Sigmoid colon (tissue), 6 donors: ENCODE measurements at regions not wholly inside any gene's neighbourhood (a gene's known extent, or its start where the extent isn't known, plus 50 kb on each side); places are given as distances from the start of the nearest gene placed in this dataset.

ENCODE experiments used
- DNase-seq: peaks from one replicate; pipeline ENCODE4 v3.0.0-alpha.2; 2019
- H3K27ac ChIP-seq, 4 donors: fragments of 200-600 bp; sonication (generic); one replicate each; pipeline ENCODE4 v1.5.1; 2016 to 2019; ENCODE audit warnings: mild to moderate bottlenecking in 1 of 4
- H3K27me3 ChIP-seq, 3 donors: fragments of 200-600 bp; sonication (generic); one replicate each; pipeline ENCODE4 v1.5.1; 2019; ENCODE audit warnings: mild to moderate bottlenecking in 1 of 3
- H3K36me3 ChIP-seq, 4 donors: fragments of 200-600 bp; sonication (generic); one replicate each; pipeline ENCODE4 v1.5.1; 2016 to 2019
- H3K4me1 ChIP-seq, 4 donors: fragments of 200-600 bp; sonication (generic); one replicate each; pipeline ENCODE4 v1.5.1; 2017 to 2019
- H3K4me3 ChIP-seq, 4 donors: fragments of 200-600 bp; sonication (generic); one replicate each; pipeline ENCODE4 v1.5.1; 2017 to 2019; ENCODE audit warnings: mild to moderate bottlenecking in 2 of 4, moderate library complexity in 1 of 4
- H3K9me3 ChIP-seq, 4 donors: fragments of 200-600 bp in 3 of 4; sonication (generic) in 3 of 4; one replicate each; pipeline versions ENCODE4 v1.5.1 to v1.6.1; 2013 to 2019
- EP300 ChIP-seq, 4 donors: sonication (generic); formaldehyde crosslinking; IDR thresholded peaks; one replicate each; pipeline ENCODE4 v1.6.1; 2017; ENCODE audit warnings: antibody characterized with exemption in 4 of 4
- POLR2A ChIP-seq, 2 donors: fragments of 450-650 bp; IDR thresholded peaks; one replicate each; pipeline ENCODE4 v1.6.1; 2016; ENCODE audit warnings: antibody characterized with exemption in 2 of 2, mild to moderate bottlenecking in 2 of 2, moderate library complexity in 2 of 2
- POLR2AphosphoS5 ChIP-seq, 4 donors: sonication (generic); formaldehyde crosslinking; IDR thresholded peaks; one replicate each; pipeline ENCODE4 v1.6.1; 2017; ENCODE audit warnings: antibody characterized with exemption in 4 of 4
- WGBS, 2 donors: extraction: QIAGEN DNeasy Blood & Tissue Kit; methylation state at CpG; one replicate each; pipeline ENCODE4 v1.1.7; 2013; 5-methylcytosine and 5-hydroxymethylcytosine counted together
- intact Hi-C: fragments of 100-400 bp; cut with DNase I; formaldehyde crosslinking; loops from one replicate; pipeline ENCODE4 v1.15.1; 2023
- TF ChIP-seq, protein P1 (sequence below), 4 experiments: fragments of 450-650 bp in 3 of 4; fragments of 200-600 bp in 1 of 4; IDR thresholded peaks; one replicate each; pipeline ENCODE4 v1.5.1; 2016 to 2019; ENCODE audit warnings: antibody characterized with exemption in 4 of 4, mild to moderate bottlenecking in 3 of 4, moderate library complexity in 2 of 4
- donor health status: healthy with polysubstance abuse.
- donor health status: healthy.

GRCh38 chr6:128723667-128724066, 159.3 kb upstream of the LAMA2 start:
- intact Hi-C loops: loop anchor here (10.0 kb wide), 1 partner anchor 651 kb away; no protein-coding TSS in a partner anchor
- H3K4me3 ChIP-seq: no peak overlapping the region
- H3K27me3 ChIP-seq: no peaks in the 10 kb centered on the region
- no peaks in the 10 kb centered on the region for H3K36me3 ChIP-seq
- WGBS, 2 donors: 44 to 75% methylated on average over 2 of the region's 2 CpGs
- H3K27ac ChIP-seq: no peak overlapping the region
- no peak for TF ChIP-seq POLR2A (IDR thresholded peaks at IDR 0.05)
- no peak for TF ChIP-seq POLR2AphosphoS5 (IDR thresholded peaks at IDR 0.05)
- no peak for TF ChIP-seq EP300 (IDR thresholded peaks at IDR 0.05)
- TF ChIP-seq, protein P1, sequence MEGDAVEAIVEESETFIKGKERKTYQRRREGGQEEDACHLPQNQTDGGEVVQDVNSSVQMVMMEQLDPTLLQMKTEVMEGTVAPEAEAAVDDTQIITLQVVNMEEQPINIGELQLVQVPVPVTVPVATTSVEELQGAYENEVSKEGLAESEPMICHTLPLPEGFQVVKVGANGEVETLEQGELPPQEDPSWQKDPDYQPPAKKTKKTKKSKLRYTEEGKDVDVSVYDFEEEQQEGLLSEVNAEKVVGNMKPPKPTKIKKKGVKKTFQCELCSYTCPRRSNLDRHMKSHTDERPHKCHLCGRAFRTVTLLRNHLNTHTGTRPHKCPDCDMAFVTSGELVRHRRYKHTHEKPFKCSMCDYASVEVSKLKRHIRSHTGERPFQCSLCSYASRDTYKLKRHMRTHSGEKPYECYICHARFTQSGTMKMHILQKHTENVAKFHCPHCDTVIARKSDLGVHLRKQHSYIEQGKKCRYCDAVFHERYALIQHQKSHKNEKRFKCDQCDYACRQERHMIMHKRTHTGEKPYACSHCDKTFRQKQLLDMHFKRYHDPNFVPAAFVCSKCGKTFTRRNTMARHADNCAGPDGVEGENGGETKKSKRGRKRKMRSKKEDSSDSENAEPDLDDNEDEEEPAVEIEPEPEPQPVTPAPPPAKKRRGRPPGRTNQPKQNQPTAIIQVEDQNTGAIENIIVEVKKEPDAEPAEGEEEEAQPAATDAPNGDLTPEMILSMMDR (IDR thresholded peaks at IDR 0.05): no peak
- no peaks in the 10 kb centered on the region for H3K4me1 ChIP-seq
- DNase-seq: no peak
- no peaks in the 10 kb centered on the region for H3K9me3 ChIP-seq

DNA sequence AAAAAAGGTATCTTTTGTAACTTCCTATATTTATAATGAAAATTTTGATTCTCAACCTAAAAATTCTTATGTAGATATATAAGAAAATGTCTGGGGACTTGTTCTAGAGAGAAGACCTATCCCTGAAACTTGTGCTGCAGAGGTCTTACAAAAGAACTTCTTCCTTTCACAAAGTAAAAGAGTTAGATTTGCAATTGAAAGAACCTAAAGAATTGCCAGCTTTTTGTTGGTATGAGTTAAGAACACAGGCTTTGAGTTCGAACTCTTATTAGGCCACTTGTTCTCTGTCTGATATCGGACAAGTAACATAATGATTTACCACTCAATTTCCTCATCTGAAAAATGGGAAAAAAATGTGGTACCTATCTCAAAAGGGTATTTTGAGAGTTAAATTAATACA, 162.0 kb upstream of the LAMA2 start:
- no peak overlapping the region for H3K27ac ChIP-seq
- intact Hi-C loops: loop anchor here (10.0 kb wide), 1 partner anchor 654 kb away; no protein-coding TSS in a partner anchor
- H3K4me3 ChIP-seq: no peak overlapping the region
- H3K27me3 ChIP-seq: no peaks in the 10 kb centered on the region
- no peaks in the 10 kb centered on the region for H3K9me3 ChIP-seq
- DNase-seq: no peak
- no peaks in the 10 kb centered on the region for H3K36me3 ChIP-seq
- WGBS, 2 donors: 78 to 91% methylated on average over 2 of the region's 2 CpGs
- TF ChIP-seq EP300 (IDR thresholded peaks at IDR 0.05) (no peak), POLR2A (IDR thresholded peaks at IDR 0.05) (no peak), POLR2AphosphoS5 (IDR thresholded peaks at IDR 0.05) (no peak)
- TF ChIP-seq, protein P1 (IDR thresholded peaks at IDR 0.05): no peak
- no peaks in the 10 kb centered on the region for H3K4me1 ChIP-seq

- H3K27me3 ChIP-seq: no peaks in the 10 kb centered on the region
- intact Hi-C loops: loop anchor here (10.0 kb wide), 1 partner anchor 655 kb away; no protein-coding TSS in a partner anchor
- 85 to 91% methylated on average over 3 of the region's 3 CpGs for WGBS, 2 donors
Measured at GRCh38 chr6:128719786-128720185, 163.2 kb upstream of the LAMA2 start.

DNA sequence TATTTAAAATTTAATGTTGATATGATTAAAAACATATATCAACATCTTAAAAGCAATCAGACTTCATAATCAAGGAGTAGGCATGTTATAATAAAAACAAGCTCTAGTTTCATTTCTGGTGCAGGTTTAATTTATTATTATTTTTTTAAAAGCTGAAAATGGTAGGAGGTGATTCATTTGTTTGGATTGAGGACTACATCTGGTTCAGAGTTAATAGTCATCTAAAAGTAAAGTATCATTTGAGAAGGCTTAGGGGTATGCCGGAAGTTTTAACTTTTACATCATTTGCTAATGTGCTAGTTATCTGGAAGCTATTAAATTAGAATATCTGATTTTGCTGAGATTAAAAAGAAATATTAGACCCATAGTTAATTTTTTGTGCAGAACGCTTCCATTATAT, 169.5 kb upstream of the LAMA2 start:
- DNase-seq: no peak
- H3K27ac ChIP-seq: no peak overlapping the region
- H3K27me3 ChIP-seq: no peaks in the 10 kb centered on the region
- peaks cover 0 to 9% (median 4%) of the 10 kb centered on the region in 4 donors for H3K4me1 ChIP-seq
- intact Hi-C loops: no loop called here
- 88 to 90% methylated on average over 2 of the region's 2 CpGs for WGBS, 2 donors
- no peak overlapping the region for H3K4me3 ChIP-seq
- no peaks in the 10 kb centered on the region for H3K9me3 ChIP-seq
- no peak for TF ChIP-seq EP300 (IDR thresholded peaks at IDR 0.05)
- no peak for TF ChIP-seq POLR2A (IDR thresholded peaks at IDR 0.05)
- TF ChIP-seq, protein P1 (IDR thresholded peaks at IDR 0.05): no peak
- no peak for TF ChIP-seq POLR2AphosphoS5 (IDR thresholded peaks at IDR 0.05)
- H3K36me3 ChIP-seq: no peaks in the 10 kb centered on the region

More at GRCh38 chr6:128719786-128720185, 163.2 kb upstream of the LAMA2 start:
- no peaks in the 10 kb centered on the region for H3K36me3 ChIP-seq
- DNase-seq: no peak
- TF ChIP-seq EP300 (IDR thresholded peaks at IDR 0.05) (no peak), POLR2AphosphoS5 (IDR thresholded peaks at IDR 0.05) (no peak), POLR2A (IDR thresholded peaks at IDR 0.05) (no peak)
- TF ChIP-seq, protein P1 (IDR thresholded peaks at IDR 0.05): no peak
- no peak overlapping the region for H3K27ac ChIP-seq
- H3K4me1 ChIP-seq: no peaks in the 10 kb centered on the region
- no peak overlapping the region for H3K4me3 ChIP-seq
- no peaks in the 10 kb centered on the region for H3K9me3 ChIP-seq

DNA sequence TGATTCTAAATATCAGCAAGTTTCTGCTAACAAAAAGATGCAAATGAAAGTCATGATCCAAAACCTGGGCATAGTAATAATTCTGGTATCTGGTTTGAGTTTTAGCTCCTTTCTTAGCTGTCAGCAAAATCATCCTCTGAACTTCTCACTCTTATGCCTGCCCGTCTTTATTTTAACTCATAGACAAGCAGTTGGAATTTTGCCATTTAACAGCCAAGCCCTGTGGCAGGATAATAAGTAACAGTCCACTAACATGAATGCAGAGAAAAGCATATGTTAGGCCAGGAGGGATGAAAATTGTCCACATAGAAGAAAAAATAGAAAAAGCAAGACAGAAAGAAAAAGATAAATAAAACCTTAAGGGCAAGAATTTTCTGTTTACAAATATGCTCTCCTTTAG, 170.0 kb upstream of the LAMA2 start:
- intact Hi-C loops: no loop called here
- H3K9me3 ChIP-seq: no peaks in the 10 kb centered on the region
- DNase-seq: no peak
- no peak overlapping the region for H3K4me3 ChIP-seq
- WGBS, 2 donors: 23 to 63% methylated on average over 1 of the region's 1 CpG
- H3K4me1 ChIP-seq: peaks cover 0 to 9% (median 4%) of the 10 kb centered on the region in 4 donors
- H3K27me3 ChIP-seq: no peaks in the 10 kb centered on the region
- no peak overlapping the region for H3K27ac ChIP-seq
- no peaks in the 10 kb centered on the region for H3K36me3 ChIP-seq
- no peak for TF ChIP-seq EP300 (IDR thresholded peaks at IDR 0.05)
- TF ChIP-seq, protein P1 (IDR thresholded peaks at IDR 0.05): no peak
- no peak for TF ChIP-seq POLR2AphosphoS5 (IDR thresholded peaks at IDR 0.05)
- no peak for TF ChIP-seq POLR2A (IDR thresholded peaks at IDR 0.05)
